Hematopoietic multipotent progenitor cell treated with erythropoietin and hydrocortisone succinate and interleukin-3 and kit ligand, for 15 days (in vitro differentiated cells): ENCODE measurements at regions not wholly inside any gene's neighbourhood (a gene's known extent, or its start where the extent isn't known, plus 50 kb on each side); places are given as distances from the start of the nearest gene placed in this dataset.
"Not testable (repeated sequence)": the region's sequence is repeated elsewhere in the genome, so short reads cannot be mapped to it uniquely, and the experiment has no call there.

Experiments used
- DNase-seq: peaks from one replicate; pipeline ENCODE4 v3.0.0-alpha.2; 2015; ENCODE audit warnings: low spot score

- no peak for DNase-seq
These were observed 298.8 kb upstream of the LYPLAL1 start for GRCh38 chr1:218874801-218875400.

- DNase-seq: no peak
These were observed 295.3 kb upstream of the LYPLAL1 start for GRCh38 chr1:218878369-218878768.

GRCh38 chr1:218880484-218881060 lies 293.1 kb upstream of the LYPLAL1 start:
- no peak for DNase-seq

- DNase-seq: no peak
These were observed 291.2 kb upstream of the LYPLAL1 start for GRCh38 chr1:218882454-218882853.

GRCh38 chr1:218886101-218886871 lies 287.4 kb upstream of the LYPLAL1 start:
- no peak for DNase-seq

GRCh38 chr1:218887141-218887925 lies 286.3 kb upstream of the LYPLAL1 start:
- no peak for DNase-seq

GRCh38 chr1:218890451-218890850 lies 283.2 kb upstream of the LYPLAL1 start:
- no peak for DNase-seq

GRCh38 chr1:218891577-218891976 lies 282.1 kb upstream of the LYPLAL1 start:
- no peak for DNase-seq

- DNase-seq: no peak
These were observed 278.6 kb upstream of the LYPLAL1 start for GRCh38 chr1:218895064-218895587.

GRCh38 chr1:218896202-218896601 lies 277.5 kb upstream of the LYPLAL1 start:
- no peak for DNase-seq

- no peak for DNase-seq
These were observed 274.8 kb upstream of the LYPLAL1 start for GRCh38 chr1:218898921-218899320.

GRCh38 chr1:218900615-218901014 lies 273.1 kb upstream of the LYPLAL1 start:
- DNase-seq: no peak

GRCh38 chr1:218904416-218904815 lies 269.3 kb upstream of the LYPLAL1 start:
- DNase-seq: no peak

GRCh38 chr1:218916720-218917119 lies 257.0 kb upstream of the LYPLAL1 start:
- no peak for DNase-seq

GRCh38 chr1:218917656-218918055 lies 256.0 kb upstream of the LYPLAL1 start:
- no peak for DNase-seq

- DNase-seq: no peak
These were observed 247.9 kb upstream of the LYPLAL1 start for GRCh38 chr1:218925777-218926176.

GRCh38 chr1:218926631-218927030 lies 247.0 kb upstream of the LYPLAL1 start:
- DNase-seq: no peak

- DNase-seq: no peak
These were observed 243.7 kb upstream of the LYPLAL1 start for GRCh38 chr1:218930000-218930399.

GRCh38 chr1:218930472-218931241 lies 243.0 kb upstream of the LYPLAL1 start:
- no peak for DNase-seq

GRCh38 chr1:218931324-218931723 lies 242.4 kb upstream of the LYPLAL1 start:
- no peak for DNase-seq

- DNase-seq: no peak
These were observed 240.2 kb upstream of the LYPLAL1 start for GRCh38 chr1:218933513-218933912.

- not testable (repeated sequence) for DNase-seq
These were observed 238.3 kb upstream of the LYPLAL1 start for GRCh38 chr1:218935408-218935807.
